Immature natural killer cell (primary cell): ENCODE measurements at regions not wholly inside any gene's neighbourhood (a gene's known extent, or its start where the extent isn't known, plus 50 kb on each side); places are given as distances from the start of the nearest gene placed in this dataset.

Experiments
- DNase-seq, 3 donors: peaks; one replicate each; pipeline ENCODE4 v3.0.0; 2022; ENCODE audit warnings: mixed read lengths in 1 of 3
- H3K27ac Mint-ChIP-seq, 6 donors: one replicate each; pipeline ENCODE4 v1.8.0; 2020; ENCODE audit warnings: mixed read lengths in 6 of 6, mild to moderate bottlenecking in 5 of 6, inconsistent platforms in 4 of 6, moderate library complexity in 3 of 6
- H3K27me3 Mint-ChIP-seq, 3 donors: one replicate each; pipeline ENCODE4 v1.8.0; 2020 to 2021; ENCODE audit warnings: low read depth in 3 of 3, mild to moderate bottlenecking in 3 of 3, mixed read lengths in 3 of 3, moderate library complexity in 3 of 3, inconsistent platforms in 1 of 3
- H3K36me3 Mint-ChIP-seq, 3 donors: one replicate each; pipeline ENCODE4 v1.8.0; 2020; ENCODE audit warnings: mixed read lengths in 3 of 3, inconsistent platforms in 2 of 3, mild to moderate bottlenecking in 2 of 3
- H3K4me1 Mint-ChIP-seq, 2 donors: one replicate each; pipeline ENCODE4 v1.8.0; 2020; ENCODE audit warnings: inconsistent platforms in 2 of 2, mild to moderate bottlenecking in 2 of 2, mixed read lengths in 2 of 2, moderate library complexity in 1 of 2
- H3K4me3 Mint-ChIP-seq, 5 donors: one replicate each; pipeline ENCODE4 v1.8.0; 2020; ENCODE audit warnings: mild to moderate bottlenecking in 5 of 5, mixed read lengths in 5 of 5, inconsistent platforms in 3 of 5, moderate library complexity in 3 of 5
- H3K9me3 Mint-ChIP-seq, 6 donors: one replicate each; pipeline ENCODE4 v1.8.0; 2020; ENCODE audit warnings: mild to moderate bottlenecking in 6 of 6, mixed read lengths in 6 of 6, inconsistent platforms in 4 of 6, moderate library complexity in 3 of 6

DNA sequence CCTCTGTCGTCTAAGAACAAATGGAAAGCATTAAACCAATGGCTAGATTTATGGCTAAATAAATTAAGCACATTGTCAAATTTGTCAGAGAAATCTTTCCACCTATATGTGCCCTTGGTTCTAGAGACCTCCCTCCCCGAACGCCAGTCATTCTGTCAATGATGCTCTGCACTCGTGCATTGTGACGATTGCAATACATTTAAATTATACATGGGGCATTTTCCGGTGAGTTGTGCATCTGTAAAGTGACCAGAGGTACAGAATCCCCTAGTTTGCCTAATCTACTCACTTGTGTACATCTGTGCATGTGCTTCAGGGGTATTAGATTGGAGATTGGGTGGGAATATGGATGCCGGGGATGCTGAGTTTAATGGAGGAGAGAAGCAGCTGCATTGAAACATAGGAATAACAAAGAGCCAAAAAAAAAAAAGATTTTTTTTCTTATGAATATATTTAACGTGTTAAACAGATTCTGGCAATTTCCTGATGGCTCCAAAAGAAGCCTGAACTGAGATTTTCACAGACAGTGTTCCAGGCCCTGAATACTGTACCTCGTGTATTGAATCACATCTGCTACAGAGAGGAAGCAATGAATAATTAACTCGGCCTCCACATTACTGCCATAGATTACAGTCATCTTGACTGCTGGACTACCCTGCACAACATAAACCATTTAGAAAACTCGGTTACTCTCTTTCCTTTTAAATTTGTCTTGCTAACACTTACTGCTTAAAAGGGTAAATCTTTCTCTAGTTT, 149.0 kb upstream of the C1orf87 start:
- Mint-ChIP-seq H3K36me3 (no peaks in the 10 kb centered on the region), H3K4me1 (no peaks in the 10 kb centered on the region), H3K27me3 (peaks cover 0 to 2% (median 0%) of the 10 kb centered on the region in 3 donors), H3K27ac (no peak overlapping the region), H3K4me3 (no peak overlapping the region), H3K9me3 (peaks cover 0 to 10% (median 3%) of the 10 kb centered on the region in 6 donors)
- no peak for DNase-seq

DNA sequence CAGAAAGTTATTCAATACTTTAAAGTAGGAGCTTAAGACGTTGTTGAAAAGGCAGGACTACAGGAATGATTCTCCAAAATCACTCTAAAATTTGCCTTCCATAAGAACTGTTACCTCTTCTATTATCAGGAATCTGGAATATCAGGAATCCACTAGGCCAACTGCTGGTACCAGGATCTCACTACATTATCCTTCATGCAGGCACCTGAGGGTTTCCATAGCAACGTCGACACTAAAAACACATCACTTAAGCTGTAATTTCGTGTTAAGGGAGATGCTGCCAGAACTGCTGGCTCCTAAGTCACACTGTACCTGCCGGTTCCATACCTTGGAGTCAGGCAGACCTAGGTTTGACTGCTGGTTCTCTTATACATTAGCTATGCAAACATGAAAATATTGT, 139.7 kb upstream of the C1orf87 start:
- H3K27me3 Mint-ChIP-seq, result no peaks in the 10 kb centered on the region
- no peak overlapping the region for H3K27ac Mint-ChIP-seq
- peaks cover 0 to 6% (median 4%) of the 10 kb centered on the region in 6 donors for H3K9me3 Mint-ChIP-seq
- no peaks in the 10 kb centered on the region for H3K4me1 Mint-ChIP-seq
- H3K4me3 Mint-ChIP-seq, result no peak overlapping the region
- no peak for DNase-seq
- H3K36me3 Mint-ChIP-seq, result no peaks in the 10 kb centered on the region

- Mint-ChIP-seq H3K4me3 (no peak overlapping the region), H3K27me3 (no peaks in the 10 kb centered on the region), H3K9me3 (peaks cover 0 to 7% (median 3%) of the 10 kb centered on the region in 6 donors), H3K36me3 (no peaks in the 10 kb centered on the region), H3K4me1 (no peaks in the 10 kb centered on the region), H3K27ac (no peak overlapping the region)
- no peak for DNase-seq
These were observed 122.5 kb upstream of the C1orf87 start for GRCh38 chr1:60196026-60196425.

DNA sequence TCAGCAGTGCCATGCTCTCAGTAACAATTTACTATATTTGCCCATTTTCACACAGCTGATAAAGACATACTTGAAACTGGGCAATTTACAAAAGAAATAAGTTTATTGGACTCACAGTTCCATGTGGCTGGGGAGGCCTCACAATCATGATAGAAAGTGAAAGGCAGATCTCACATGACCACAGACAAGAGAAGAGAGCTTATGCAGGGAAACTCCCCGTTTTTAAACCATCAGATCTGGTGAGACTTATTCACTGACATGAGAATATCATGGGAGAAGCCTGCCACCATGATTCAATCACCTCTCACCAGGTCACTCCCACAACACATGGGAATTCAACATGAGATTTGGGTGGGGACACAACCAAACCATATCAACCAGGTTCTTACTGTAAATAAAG, 112.1 kb upstream of the C1orf87 start:
- Mint-ChIP-seq H3K27ac (no peak overlapping the region), H3K36me3 (peaks cover 0 to 4% (median 0%) of the 10 kb centered on the region in 3 donors), H3K4me1 (no peaks in the 10 kb centered on the region), H3K4me3 (no peak overlapping the region), H3K9me3 (peaks cover 11 to 33% (median 20%) of the 10 kb centered on the region in 6 donors), H3K27me3 (peaks cover 0 to 4% (median 3%) of the 10 kb centered on the region in 3 donors)
- no peak for DNase-seq

DNA sequence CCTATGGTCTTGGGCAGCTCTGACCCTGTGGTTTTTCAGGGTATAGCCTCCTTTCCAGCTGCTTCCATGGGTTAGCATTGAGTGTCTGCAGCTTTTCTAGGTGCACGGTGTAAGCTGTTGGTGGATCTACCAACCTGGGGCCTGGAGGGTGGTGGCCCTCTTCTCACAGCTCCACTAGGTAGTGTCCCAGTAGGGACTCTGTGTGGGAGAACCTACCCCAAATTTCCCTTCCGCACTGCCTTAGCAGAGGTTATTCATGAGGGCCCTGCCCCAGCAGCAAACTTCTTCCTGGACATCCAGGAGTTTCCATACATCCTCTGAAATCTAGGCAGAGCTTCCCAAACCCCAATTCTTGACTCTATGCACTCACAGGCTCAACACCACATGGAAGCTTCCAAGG, 111.0 kb upstream of the C1orf87 start:
- Mint-ChIP-seq H3K4me1 (no peaks in the 10 kb centered on the region), H3K27ac (no peak overlapping the region), H3K9me3 (peaks cover 12 to 30% (median 20%) of the 10 kb centered on the region in 6 donors), H3K27me3 (peaks cover 0 to 4% (median 3%) of the 10 kb centered on the region in 3 donors), H3K4me3 (no peak overlapping the region), H3K36me3 (peaks cover 0 to 4% (median 0%) of the 10 kb centered on the region in 3 donors)
- DNase-seq, result no peak

- DNase-seq, result no peak
- Mint-ChIP-seq H3K9me3 (peaks cover 0 to 2% (median 0%) of the 10 kb centered on the region in 6 donors), H3K4me1 (no peaks in the 10 kb centered on the region), H3K27me3 (no peaks in the 10 kb centered on the region), H3K36me3 (no peaks in the 10 kb centered on the region), H3K27ac (no peak overlapping the region), H3K4me3 (no peak overlapping the region)
These were observed 100.3 kb upstream of the C1orf87 start for GRCh38 chr1:60173729-60174505.

DNA sequence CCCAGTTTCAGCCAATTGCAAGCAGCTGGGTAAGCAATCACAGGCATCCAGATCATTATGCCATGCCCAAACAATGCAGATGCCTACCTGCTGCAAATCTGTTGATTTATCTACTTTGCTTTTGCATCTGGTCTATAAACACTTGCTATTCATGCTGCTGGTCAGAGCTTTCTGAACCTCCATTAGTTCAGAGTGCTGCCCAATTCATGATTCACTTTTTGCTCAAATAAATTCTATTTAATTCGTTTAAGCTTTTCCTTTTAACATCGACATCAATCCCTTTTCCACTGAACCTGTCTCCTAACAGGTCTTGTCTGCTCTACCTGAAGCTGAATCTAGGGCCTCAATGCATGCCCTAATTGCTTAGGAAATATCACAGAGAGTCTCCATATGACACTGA, 99.4 kb upstream of the C1orf87 start:
- Mint-ChIP-seq H3K4me1 (no peaks in the 10 kb centered on the region), H3K4me3 (no peak overlapping the region), H3K27me3 (no peaks in the 10 kb centered on the region), H3K36me3 (no peaks in the 10 kb centered on the region), H3K27ac (no peak overlapping the region), H3K9me3 (peaks cover 0 to 2% (median 0%) of the 10 kb centered on the region in 6 donors)
- no peak for DNase-seq

DNA sequence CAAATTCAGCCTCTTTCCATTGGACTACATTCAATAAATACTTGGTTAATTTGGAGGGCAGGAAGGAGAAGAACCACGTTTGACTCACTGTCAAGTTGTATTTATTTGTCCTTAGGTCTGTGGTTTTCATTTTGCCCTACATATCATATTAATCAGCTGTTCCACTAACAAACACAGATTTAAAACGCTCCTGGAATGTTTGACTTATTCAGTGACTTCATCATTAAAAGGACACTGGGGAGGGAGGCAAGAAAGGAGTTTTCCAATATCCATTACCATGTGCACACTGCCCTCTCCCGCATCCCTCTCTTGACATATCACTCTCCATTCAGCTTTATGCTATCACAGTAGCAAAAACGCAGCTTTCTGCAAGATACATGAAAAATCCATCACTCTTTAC, 98.2 kb upstream of the C1orf87 start:
- Mint-ChIP-seq H3K27me3 (no peaks in the 10 kb centered on the region), H3K36me3 (no peaks in the 10 kb centered on the region), H3K27ac (no peak overlapping the region), H3K4me3 (no peak overlapping the region), H3K4me1 (no peaks in the 10 kb centered on the region), H3K9me3 (peaks cover 0 to 4% (median 0%) of the 10 kb centered on the region in 6 donors)
- DNase-seq, result no peak

GRCh38 chr1:60170709-60171108, 97.1 kb upstream of the C1orf87 start:
- Mint-ChIP-seq H3K4me1 (no peaks in the 10 kb centered on the region), H3K36me3 (no peaks in the 10 kb centered on the region), H3K9me3 (peaks cover 0 to 4% (median 0%) of the 10 kb centered on the region in 6 donors), H3K4me3 (no peak overlapping the region), H3K27ac (no peak overlapping the region), H3K27me3 (no peaks in the 10 kb centered on the region)
- no peak for DNase-seq

- Mint-ChIP-seq H3K4me3 (no peak overlapping the region), H3K36me3 (no peaks in the 10 kb centered on the region)
- no peak for DNase-seq
These were observed 95.6 kb upstream of the C1orf87 start for GRCh38 chr1:60169206-60169605.

DNA sequence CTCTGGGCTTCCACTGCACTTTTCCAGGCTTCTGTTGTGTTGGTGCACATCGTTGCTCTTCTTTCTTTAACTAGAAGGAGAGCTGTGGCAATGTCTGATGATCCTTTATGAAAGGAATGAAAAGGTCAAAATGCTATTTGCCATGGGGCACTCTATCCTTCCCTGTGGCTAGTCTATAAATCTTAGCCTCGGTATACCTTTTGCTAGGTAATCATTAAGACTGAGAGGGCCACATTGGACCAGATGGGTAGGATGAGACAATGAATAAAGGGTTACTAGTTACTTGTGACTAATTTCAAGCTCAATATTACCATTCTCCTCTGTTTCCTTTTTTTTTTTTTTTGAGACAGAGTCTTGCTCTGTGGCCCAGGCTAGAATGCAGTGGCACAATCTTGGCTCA, 89.4 kb upstream of the C1orf87 start:
- Mint-ChIP-seq H3K9me3 (peaks cover 0 to 5% (median 0%) of the 10 kb centered on the region in 6 donors), H3K4me1 (no peaks in the 10 kb centered on the region), H3K4me3 (no peak overlapping the region), H3K36me3 (no peaks in the 10 kb centered on the region), H3K27me3 (peaks cover 0 to 6% (median 0%) of the 10 kb centered on the region in 3 donors), H3K27ac (no peak overlapping the region)
- no peak for DNase-seq

More at GRCh38 chr1:60169206-60169605, 95.6 kb upstream of the C1orf87 start:
- H3K4me1 Mint-ChIP-seq, result no peaks in the 10 kb centered on the region
- no peak overlapping the region for H3K27ac Mint-ChIP-seq
- H3K27me3 Mint-ChIP-seq, result no peaks in the 10 kb centered on the region
- peaks cover 0 to 4% (median 0%) of the 10 kb centered on the region in 6 donors for H3K9me3 Mint-ChIP-seq

GRCh38 chr1:60160141-60160540, 86.6 kb upstream of the C1orf87 start:
- H3K36me3 Mint-ChIP-seq, result no peaks in the 10 kb centered on the region
- H3K27me3 Mint-ChIP-seq, result peaks cover 0 to 6% (median 0%) of the 10 kb centered on the region in 3 donors
- H3K4me3 Mint-ChIP-seq, result no peak overlapping the region
- H3K27ac Mint-ChIP-seq, result no peak overlapping the region
- H3K4me1 Mint-ChIP-seq, result no peaks in the 10 kb centered on the region
- DNase-seq, result no peak
- peaks cover 0 to 1% (median 0%) of the 10 kb centered on the region in 6 donors for H3K9me3 Mint-ChIP-seq

DNA sequence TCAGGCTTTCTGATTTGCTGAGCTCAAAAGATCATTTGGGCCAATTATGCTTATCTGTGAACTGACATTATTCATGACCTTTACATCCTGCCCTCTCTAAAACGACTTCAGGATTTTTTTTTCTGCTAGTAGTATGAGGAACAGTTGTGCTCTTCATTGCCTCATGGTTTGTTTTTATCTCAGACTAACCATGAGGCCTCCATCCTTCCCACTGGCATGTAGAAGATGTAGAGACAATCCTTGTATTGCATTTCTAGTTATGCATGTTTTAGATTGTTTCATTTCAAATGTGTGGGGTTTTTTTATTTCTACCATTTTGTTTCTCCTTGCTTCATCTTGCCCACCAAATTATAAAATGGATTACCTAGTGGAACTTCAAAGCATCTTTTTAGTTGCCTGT, 82.8 kb upstream of the C1orf87 start:
- no peak for DNase-seq
- no peaks in the 10 kb centered on the region for H3K4me1 Mint-ChIP-seq
- H3K9me3 Mint-ChIP-seq, result peaks cover 0 to 1% (median 0%) of the 10 kb centered on the region in 6 donors
- H3K36me3 Mint-ChIP-seq, result no peaks in the 10 kb centered on the region
- no peak overlapping the region for H3K4me3 Mint-ChIP-seq
- H3K27ac Mint-ChIP-seq, result no peak overlapping the region
- H3K27me3 Mint-ChIP-seq, result peaks cover 0 to 1% (median 0%) of the 10 kb centered on the region in 3 donors

DNA sequence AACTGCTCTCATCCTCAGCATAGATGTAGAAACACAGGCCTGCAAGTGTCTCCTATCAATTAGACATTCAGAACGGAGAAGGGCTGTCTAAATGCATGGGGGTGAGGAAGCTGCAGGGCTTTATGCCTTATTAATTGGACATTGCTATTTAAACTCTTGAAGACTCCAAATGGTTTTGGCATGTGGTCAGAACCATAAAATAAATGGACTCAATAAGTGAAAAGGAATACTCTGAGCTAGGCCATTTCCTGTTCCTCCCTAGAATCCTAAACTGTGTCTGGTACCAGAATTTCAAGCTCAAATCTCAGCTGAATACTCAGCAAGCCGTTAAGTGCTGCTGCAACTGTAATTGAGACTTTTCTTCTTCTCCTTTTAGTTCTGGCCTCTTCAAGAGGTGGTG, 80.4 kb upstream of the C1orf87 start:
- H3K36me3 Mint-ChIP-seq, result no peaks in the 10 kb centered on the region
- no peaks in the 10 kb centered on the region for H3K4me1 Mint-ChIP-seq
- no peak overlapping the region for H3K27ac Mint-ChIP-seq
- H3K27me3 Mint-ChIP-seq, result peaks cover 0 to 2% (median 0%) of the 10 kb centered on the region in 3 donors
- DNase-seq, result no peak
- no peak overlapping the region for H3K4me3 Mint-ChIP-seq
- no peaks in the 10 kb centered on the region for H3K9me3 Mint-ChIP-seq
